GM10266 (cell line): ENCODE measurements at regions not wholly inside any gene's neighbourhood (a gene's known extent, or its start where the extent isn't known, plus 50 kb on each side); places are given as distances from the start of the nearest gene placed in this dataset.

Source experiments
- DNase-seq: peaks from one replicate; pipeline ENCODE4 v3.0.0; 2012; ENCODE audit errors: extremely low spot score
- TF ChIP-seq, protein P1 (sequence below): IDR thresholded peaks from 2 replicates; pipeline ENCODE4 v1.5.1; 2012; ENCODE audit warnings: mild to moderate bottlenecking, low read depth; ENCODE audit not compliant: control insufficient read depth, insufficient read depth; ENCODE audit errors: missing control alignments

DNA sequence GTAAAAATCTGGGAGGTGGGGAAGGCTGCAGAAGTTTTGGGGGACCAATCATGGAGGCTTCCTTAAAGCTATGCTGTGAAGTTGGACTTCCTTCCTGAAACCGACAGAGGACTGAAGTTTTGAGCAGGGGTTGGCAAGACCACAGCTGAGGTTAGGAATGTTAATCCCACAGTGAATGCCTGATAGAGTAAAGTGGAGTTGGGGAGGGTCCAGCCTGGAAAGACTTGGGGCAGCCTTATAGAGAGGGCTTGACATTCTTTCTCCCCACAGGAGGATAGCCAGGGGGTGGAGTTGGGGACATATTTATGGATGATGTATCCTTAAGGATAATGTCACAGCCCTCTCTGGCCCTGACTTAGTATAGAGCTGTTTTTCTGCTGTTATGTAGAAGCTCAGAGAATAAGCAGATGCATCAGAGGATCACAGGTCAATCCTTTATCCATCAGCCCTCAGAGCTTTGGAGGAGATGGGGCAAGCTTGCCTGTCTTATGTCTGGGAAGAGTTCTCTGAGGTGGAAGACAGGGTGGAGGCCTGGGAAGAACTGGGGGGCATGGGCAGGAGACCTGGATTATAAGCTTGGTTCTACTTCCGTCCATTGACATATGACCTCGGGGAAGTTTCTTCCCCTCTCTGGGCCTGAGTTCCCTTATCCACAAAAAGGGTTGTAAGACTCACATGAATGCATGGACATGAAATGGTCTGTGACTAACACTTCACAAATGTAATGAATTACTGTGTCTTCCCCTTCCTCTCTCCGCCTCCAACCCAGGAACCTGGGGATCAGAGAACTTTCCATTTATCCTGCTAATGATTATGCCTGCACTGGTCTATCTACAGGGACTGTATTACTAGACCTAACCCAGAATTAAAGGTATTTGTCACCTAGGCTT, 317.8 kb downstream of the MIAT start:
- no peak for DNase-seq
- TF ChIP-seq, protein P1, sequence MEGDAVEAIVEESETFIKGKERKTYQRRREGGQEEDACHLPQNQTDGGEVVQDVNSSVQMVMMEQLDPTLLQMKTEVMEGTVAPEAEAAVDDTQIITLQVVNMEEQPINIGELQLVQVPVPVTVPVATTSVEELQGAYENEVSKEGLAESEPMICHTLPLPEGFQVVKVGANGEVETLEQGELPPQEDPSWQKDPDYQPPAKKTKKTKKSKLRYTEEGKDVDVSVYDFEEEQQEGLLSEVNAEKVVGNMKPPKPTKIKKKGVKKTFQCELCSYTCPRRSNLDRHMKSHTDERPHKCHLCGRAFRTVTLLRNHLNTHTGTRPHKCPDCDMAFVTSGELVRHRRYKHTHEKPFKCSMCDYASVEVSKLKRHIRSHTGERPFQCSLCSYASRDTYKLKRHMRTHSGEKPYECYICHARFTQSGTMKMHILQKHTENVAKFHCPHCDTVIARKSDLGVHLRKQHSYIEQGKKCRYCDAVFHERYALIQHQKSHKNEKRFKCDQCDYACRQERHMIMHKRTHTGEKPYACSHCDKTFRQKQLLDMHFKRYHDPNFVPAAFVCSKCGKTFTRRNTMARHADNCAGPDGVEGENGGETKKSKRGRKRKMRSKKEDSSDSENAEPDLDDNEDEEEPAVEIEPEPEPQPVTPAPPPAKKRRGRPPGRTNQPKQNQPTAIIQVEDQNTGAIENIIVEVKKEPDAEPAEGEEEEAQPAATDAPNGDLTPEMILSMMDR: no peak

DNA sequence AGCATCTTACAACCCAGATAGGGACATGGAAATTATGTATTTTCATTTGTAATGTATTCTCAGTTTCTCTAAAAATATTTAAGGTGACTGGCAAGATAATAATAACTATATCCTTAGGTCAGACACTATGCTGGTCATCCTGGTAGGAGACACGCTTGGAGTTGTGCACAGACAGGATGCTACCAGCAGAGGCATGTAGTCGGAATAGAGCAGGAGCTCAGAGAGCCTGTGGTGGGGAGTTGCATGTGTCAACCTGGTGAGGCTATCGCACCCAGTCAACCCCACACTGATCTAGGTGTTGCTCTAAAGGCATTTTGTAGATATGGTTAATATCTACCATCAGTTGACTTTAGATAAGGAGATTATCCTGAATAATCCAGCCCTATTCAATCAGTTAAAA, 318.5 kb downstream of the MIAT start:
- no peak for DNase-seq
- TF ChIP-seq, protein P1: no peak

DNA sequence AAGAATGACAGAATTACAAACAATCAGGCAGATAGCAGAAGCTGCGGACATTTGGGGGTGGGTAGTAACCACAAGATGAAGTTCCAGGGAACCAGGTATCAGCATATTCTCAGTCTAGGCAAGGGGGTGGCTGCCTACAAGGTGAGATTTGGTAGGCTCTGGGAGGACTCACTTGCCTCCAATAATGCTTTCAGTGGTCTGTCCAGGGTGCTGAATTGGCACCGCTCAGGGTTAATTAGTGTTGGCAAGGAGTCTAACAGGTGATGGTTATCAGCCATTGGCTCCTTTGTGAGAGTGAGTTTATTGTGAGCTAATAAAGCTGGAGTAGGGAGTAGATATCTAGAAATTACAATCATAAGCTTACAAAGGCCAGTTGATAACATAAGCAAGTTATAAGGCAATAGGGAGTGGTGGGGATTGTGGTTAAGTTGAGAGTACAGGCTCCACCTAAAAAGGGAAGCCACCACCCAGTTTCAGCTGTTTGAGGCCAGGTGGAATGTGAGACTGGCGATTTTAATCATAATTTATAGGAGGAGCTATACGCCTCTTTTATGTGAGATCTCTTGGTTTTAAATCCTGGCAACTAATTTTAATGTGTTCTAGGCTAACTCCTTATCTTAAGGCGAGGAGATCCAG, 320.5 kb downstream of the MIAT start:
- no peak for DNase-seq
- TF ChIP-seq, protein P1: no peak

DNA sequence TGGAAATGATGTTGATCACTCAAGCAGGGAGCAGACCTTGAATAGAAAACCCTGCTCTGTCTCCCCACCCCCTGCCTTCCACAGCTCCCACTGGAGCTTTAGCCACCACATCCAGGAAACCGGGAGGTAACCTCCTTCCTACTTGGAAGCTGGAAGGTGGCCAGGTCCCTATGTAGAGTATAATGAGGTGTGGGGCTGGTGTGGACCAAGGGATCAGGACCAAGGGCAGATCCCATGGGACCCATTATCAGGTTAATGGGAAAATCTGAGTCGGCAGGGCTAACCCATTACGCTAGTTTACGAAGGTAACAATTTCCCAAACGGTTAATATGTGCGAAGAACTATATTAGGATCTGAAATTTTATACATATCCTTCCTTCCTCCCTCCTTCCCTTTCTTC, 321.9 kb downstream of the MIAT start:
- TF ChIP-seq, protein P1: no peak
- DNase-seq: no peak

DNA sequence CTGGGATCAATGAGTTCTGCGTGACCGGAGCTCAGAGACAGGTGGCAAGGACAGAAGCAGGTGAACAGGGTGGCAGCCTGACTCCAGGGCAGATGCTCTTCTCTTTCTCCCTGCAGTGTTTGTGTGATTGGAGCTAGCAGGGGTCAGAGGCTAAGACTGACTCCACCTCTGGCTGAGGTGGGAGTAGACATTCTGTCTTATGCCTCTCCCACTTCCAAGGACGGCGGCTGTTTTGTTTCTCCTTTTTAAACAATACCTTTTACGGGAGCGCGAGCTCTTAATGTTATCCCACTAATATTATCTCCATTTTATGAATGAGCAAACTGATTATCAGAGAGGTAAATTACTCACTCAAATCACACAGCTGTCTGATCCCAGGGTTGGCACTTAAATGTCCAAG, 323.7 kb downstream of the MIAT start:
- no peak for DNase-seq
- TF ChIP-seq, protein P1: no peak

DNA sequence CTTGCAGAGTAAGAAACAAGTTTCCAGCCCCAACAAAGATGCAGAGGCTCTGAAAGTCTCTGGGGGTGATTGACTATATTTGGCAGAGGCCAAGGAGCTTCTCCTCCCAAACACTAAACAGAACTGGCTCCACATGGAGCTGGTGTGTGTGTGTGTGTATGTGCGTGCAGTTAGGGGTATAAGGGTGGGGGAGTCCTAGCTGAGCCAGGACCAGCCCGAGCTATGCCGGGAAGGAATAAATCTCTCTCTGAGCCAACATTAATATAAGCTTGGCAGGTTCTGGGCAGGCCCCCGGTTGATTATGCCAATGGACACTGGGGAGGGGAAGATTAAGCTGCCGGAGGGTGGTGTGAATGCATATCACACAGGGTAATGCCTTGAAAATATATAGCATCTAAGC, 324.2 kb downstream of the MIAT start:
- TF ChIP-seq, protein P1: no peak
- DNase-seq: no peak

DNA sequence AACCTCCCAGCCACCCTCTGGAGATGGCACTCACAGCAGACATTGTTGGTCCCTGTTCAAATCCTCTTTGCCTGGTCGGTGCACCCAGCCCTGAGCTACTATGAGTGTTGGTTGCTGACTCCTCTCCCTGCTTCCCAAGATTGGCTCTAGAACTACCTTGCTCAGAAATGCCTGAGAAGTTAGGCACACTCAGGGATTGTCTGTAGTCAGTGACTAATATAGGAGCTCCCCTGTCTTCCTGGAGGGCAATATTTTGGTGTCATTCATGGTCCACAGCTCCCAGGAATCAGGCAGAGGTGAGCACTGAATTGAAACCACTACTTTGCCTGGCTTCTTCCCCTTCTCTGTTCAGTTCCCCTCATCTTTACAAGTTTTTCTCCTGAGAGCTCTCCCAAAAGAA, 325.9 kb downstream of the MIAT start:
- DNase-seq: no peak
- TF ChIP-seq, protein P1: no peak
